ENCODE measurements at regions not wholly inside any gene's neighbourhood (a gene's known extent, or its start where the extent isn't known, plus 50 kb on each side); places are given as distances from the start of the nearest gene placed in this dataset.

DNA sequence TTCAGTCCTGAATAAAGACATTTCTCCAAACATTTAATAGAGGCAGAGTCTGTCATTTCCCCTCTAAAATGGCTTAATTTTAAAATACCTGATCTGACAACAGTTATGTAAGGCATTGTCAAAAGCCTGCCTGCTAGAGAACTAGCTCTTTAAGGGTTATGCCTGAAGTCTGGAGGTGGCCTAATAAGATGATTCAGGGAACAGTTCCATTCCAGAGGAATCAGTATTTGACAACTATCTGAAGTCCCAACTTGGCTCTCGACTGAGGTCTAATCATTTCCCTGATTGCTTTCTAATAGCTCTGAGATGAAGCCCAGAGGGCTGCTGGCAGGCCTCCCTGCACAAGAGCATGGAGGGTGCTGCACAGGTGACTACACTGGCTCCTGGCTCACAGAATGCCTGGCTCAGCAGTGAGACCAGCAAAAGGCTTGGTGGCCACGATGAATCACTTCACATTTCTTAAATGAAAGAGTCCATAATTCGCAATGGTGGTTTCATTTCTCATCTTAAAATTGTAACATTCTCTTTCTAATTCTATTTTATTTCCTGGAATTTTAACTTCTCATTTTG is 509.6 kb upstream of the POM121L12 start:
- TF ChIP-seq GATA2 (IDR thresholded peaks at IDR 0.05; ENCODE audit: low read depth, low read length) (no peak), GATA3 (IDR thresholded peaks at IDR 0.05; ENCODE audit: low read depth, low read length) (no peak)
